Parathyroid adenoma (tissue), 2 donors: ENCODE measurements at regions not wholly inside any gene's neighbourhood (a gene's known extent, or its start where the extent isn't known, plus 50 kb on each side); places are given as distances from the start of the nearest gene placed in this dataset.

Experiments used
- H2AFZ ChIP-seq: fragments of 300-600 bp; sonication (generic); one replicate; pipeline ENCODE4 v1.7.0; 2017; ENCODE audit warnings: antibody characterized with exemption, mild to moderate bottlenecking
- H3K27ac ChIP-seq: fragments of 300-600 bp; sonication (generic); one replicate; pipeline ENCODE4 v1.7.0; 2017
- H3K27me3 ChIP-seq: fragments of 300-600 bp; sonication (generic); one replicate; pipeline ENCODE4 v1.7.0; 2017; ENCODE audit warnings: low read length; ENCODE audit not compliant: control insufficient read depth, insufficient read depth
- H3K36me3 ChIP-seq: fragments of 300-600 bp; sonication (generic); one replicate; pipeline ENCODE4 v1.7.0; 2017; ENCODE audit warnings: low read length; ENCODE audit not compliant: control insufficient read depth, insufficient read depth
- H3K4me1 ChIP-seq: fragments of 300-600 bp; sonication (generic); one replicate; pipeline ENCODE4 v1.7.0; 2017; ENCODE audit warnings: control low read depth
- H3K4me2 ChIP-seq: fragments of 300-600 bp; sonication (generic); one replicate; pipeline ENCODE4 v1.7.0; 2017; ENCODE audit warnings: low read length
- H3K4me3 ChIP-seq: fragments of 300-600 bp; sonication (generic); one replicate; pipeline ENCODE4 v1.7.0; 2017; ENCODE audit warnings: low read depth, low read length
- H3K79me2 ChIP-seq: fragments of 300-600 bp; sonication (generic); one replicate; pipeline ENCODE4 v1.7.0; 2017; ENCODE audit warnings: control low read depth
- H3K9ac ChIP-seq: fragments of 300-600 bp; sonication (generic); one replicate; pipeline ENCODE4 v1.7.0; 2017; ENCODE audit warnings: mild to moderate bottlenecking
- H3K9me3 ChIP-seq: fragments of 300-600 bp; sonication (generic); one replicate; pipeline ENCODE4 v1.7.0; 2017; ENCODE audit warnings: low read length; ENCODE audit not compliant: control insufficient read depth
- TF ChIP-seq, protein P1 (sequence below): fragments of 300-600 bp; sonication (generic); IDR thresholded peaks from one replicate; pipeline ENCODE4 v1.7.0; 2017; ENCODE audit warnings: antibody characterized with exemption, mild to moderate bottlenecking
- donor health status: primary hyperparathyroidism.

DNA sequence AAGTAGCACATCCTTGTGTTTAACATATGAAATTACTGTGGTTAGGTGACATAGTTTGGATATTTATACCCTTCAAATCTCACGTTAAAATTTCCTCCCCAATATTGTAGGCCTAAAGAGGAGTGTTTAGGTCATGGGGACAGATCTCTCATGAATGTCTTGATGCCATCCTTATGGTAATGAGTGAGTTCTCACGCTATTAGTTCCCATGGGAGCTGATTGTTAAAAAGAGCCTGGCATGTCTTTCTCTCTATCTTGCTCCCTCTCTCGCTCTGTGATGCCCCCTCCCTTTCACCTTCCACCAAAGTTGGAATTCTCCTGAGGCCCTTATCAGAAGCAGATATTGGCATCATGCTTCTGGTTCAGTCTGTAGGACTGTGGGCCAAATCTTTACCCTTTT, 660.1 kb downstream of the ADCYAP1 start:
- H3K79me2 ChIP-seq, result no peaks in the 10 kb centered on the region
- H3K27ac ChIP-seq, result no peak overlapping the region
- TF ChIP-seq, protein P1, sequence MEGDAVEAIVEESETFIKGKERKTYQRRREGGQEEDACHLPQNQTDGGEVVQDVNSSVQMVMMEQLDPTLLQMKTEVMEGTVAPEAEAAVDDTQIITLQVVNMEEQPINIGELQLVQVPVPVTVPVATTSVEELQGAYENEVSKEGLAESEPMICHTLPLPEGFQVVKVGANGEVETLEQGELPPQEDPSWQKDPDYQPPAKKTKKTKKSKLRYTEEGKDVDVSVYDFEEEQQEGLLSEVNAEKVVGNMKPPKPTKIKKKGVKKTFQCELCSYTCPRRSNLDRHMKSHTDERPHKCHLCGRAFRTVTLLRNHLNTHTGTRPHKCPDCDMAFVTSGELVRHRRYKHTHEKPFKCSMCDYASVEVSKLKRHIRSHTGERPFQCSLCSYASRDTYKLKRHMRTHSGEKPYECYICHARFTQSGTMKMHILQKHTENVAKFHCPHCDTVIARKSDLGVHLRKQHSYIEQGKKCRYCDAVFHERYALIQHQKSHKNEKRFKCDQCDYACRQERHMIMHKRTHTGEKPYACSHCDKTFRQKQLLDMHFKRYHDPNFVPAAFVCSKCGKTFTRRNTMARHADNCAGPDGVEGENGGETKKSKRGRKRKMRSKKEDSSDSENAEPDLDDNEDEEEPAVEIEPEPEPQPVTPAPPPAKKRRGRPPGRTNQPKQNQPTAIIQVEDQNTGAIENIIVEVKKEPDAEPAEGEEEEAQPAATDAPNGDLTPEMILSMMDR, result no peak
- H3K4me1 ChIP-seq, result no peaks in the 10 kb centered on the region
- H3K9me3 ChIP-seq, result no peaks in the 10 kb centered on the region
- H3K27me3 ChIP-seq, result no peaks in the 10 kb centered on the region
- H2AFZ ChIP-seq, result no peak overlapping the region
- H3K4me2 ChIP-seq, result no peak overlapping the region
- no peaks in the 10 kb centered on the region for H3K36me3 ChIP-seq
- H3K9ac ChIP-seq, result no peak overlapping the region
- H3K4me3 ChIP-seq, result no peak overlapping the region

DNA sequence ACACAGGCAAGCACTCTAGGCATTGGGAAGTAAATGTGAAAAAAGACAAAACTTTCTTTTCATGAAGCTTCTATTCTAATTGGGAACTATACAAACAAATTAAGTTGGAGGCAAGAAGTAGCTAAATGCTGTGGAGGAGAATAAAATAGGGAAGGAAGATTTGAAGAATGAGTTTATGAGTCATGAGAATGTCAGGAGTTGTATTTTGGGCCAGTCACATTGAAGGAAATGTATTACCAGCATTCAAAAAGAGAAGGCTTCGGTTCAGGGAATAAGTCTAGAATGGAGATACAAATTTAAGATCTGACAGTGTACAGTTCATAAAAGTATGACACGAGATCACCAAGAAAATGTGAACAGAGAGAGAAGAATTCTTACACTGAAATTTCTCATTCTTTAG, 666.5 kb downstream of the ADCYAP1 start:
- Histone ChIP-seq H3K27ac (no peak overlapping the region), H3K36me3 (no peaks in the 10 kb centered on the region), H3K4me1 (no peaks in the 10 kb centered on the region), H2AFZ (no peak overlapping the region), H3K4me2 (no peak overlapping the region), H3K9ac (no peak overlapping the region), H3K9me3 (no peaks in the 10 kb centered on the region), H3K79me2 (no peaks in the 10 kb centered on the region), H3K4me3 (no peak overlapping the region), H3K27me3 (no peaks in the 10 kb centered on the region)
- TF ChIP-seq, protein P1, result no peak

DNA sequence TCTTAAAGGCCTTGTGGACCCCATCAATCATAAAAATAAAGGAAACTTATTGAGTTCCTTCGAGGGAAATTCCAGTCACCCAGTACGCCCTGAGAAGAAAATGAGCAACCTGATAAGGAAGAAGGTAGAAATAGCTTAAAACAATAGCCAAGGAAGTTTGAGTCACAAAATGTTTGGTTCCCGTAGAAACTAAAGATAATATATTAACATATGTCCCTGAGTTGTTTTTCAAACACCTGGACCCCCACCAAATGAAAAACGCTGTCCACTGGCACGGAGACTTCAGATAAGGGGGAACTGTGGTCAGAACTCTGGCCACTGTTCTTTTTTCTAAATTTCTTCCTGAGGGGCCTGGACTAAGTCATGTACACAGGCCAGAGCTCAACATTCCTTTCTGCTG, 669.1 kb downstream of the ADCYAP1 start:
- H3K79me2 ChIP-seq, result no peaks in the 10 kb centered on the region
- no peak overlapping the region for H2AFZ ChIP-seq
- no peaks in the 10 kb centered on the region for H3K4me1 ChIP-seq
- H3K9me3 ChIP-seq, result no peaks in the 10 kb centered on the region
- no peaks in the 10 kb centered on the region for H3K27me3 ChIP-seq
- no peaks in the 10 kb centered on the region for H3K36me3 ChIP-seq
- H3K9ac ChIP-seq, result no peak overlapping the region
- H3K4me3 ChIP-seq, result no peak overlapping the region
- no peak overlapping the region for H3K27ac ChIP-seq
- H3K4me2 ChIP-seq, result no peak overlapping the region
- TF ChIP-seq, protein P1, result no peak

DNA sequence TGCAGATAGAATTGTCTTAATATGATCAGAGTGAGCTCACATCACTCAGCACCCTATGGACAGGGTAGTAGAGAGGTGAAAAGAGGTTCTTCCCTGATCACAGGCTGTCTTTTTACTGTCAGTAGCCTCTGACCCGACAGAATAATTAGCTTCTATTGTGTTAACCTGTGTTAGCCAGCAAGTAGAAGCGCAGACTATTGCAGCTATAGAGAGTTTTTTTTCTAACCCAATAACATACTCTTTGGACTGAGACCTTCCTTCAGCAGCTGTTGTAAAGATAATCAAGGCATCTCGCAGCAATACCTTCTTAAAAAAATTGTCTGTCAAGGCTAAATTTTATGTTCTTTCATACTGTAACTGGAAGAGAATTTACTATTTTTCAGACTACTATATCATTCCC, 670.4 kb downstream of the ADCYAP1 start:
- TF ChIP-seq, protein P1, result no peak
- Histone ChIP-seq H3K4me3 (no peak overlapping the region), H3K4me2 (no peak overlapping the region)

DNA sequence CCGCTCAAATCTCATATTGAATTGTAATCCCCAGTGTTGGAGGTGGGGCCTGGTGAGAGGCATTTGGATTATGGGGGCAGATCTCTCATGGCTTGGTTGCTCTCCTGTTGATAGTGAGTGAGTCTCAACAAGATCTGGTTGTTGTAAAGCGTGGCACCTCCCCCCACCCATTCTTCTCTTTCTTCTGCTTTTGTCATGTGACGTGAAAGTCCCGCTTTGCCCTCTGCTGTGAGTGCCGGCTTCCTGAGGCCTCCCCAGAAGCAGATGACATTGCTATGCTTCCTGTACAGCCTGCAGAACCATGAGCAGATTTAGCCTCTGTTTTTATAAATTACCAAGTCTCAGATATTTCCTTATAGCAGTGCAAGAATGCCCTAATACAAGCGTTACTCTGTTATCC, 673.8 kb downstream of the ADCYAP1 start:
- H3K4me2 ChIP-seq, result no peak overlapping the region
- no peaks in the 10 kb centered on the region for H3K79me2 ChIP-seq
- TF ChIP-seq, protein P1, result no peak
- no peaks in the 10 kb centered on the region for H3K4me1 ChIP-seq
- no peak overlapping the region for H3K4me3 ChIP-seq
- H3K9me3 ChIP-seq, result no peaks in the 10 kb centered on the region
- H3K27ac ChIP-seq, result no peak overlapping the region
- H3K36me3 ChIP-seq, result no peaks in the 10 kb centered on the region
- H3K9ac ChIP-seq, result no peak overlapping the region
- H3K27me3 ChIP-seq, result no peaks in the 10 kb centered on the region
- no peak overlapping the region for H2AFZ ChIP-seq

More for the DNA sequence above, 670.4 kb downstream of the ADCYAP1 start:
- H3K36me3 ChIP-seq, result no peaks in the 10 kb centered on the region
- no peak overlapping the region for H3K9ac ChIP-seq
- no peaks in the 10 kb centered on the region for H3K79me2 ChIP-seq
- no peak overlapping the region for H2AFZ ChIP-seq
- no peaks in the 10 kb centered on the region for H3K9me3 ChIP-seq
- no peaks in the 10 kb centered on the region for H3K27me3 ChIP-seq
- H3K27ac ChIP-seq, result no peak overlapping the region
- H3K4me1 ChIP-seq, result no peaks in the 10 kb centered on the region
